GM18507 (cell line): ENCODE measurements at regions not wholly inside any gene's neighbourhood (a gene's known extent, or its start where the extent isn't known, plus 50 kb on each side); places are given as distances from the start of the nearest gene placed in this dataset.

Source experiments
- DNase-seq: peaks from one replicate; pipeline ENCODE4 v3.0.0; 2011; ENCODE audit warnings: low read depth; ENCODE audit not compliant: insufficient read length; ENCODE audit errors: extremely low spot score
- FAIRE-seq: peaks from 2 replicates; lab custom pipeline; 2011; peaks lifted over from hg19 to GRCh38; lab: Jason Lieb, UNC

GRCh38 chr5:143761663-143762062, 50.3 kb upstream of the HMHB1 start:
- no peak for DNase-seq
- no peak for FAIRE-seq

GRCh38 chr5:143760755-143761154, 51.2 kb upstream of the HMHB1 start:
- no peak for FAIRE-seq
- DNase-seq: no peak

GRCh38 chr5:143760131-143760505, 51.8 kb upstream of the HMHB1 start:
- FAIRE-seq: peak; percentile 50
- DNase-seq: no peak

- no peak for DNase-seq
- no peak for FAIRE-seq
These were observed 52.4 kb upstream of the HMHB1 start for GRCh38 chr5:143759396-143760130.

GRCh38 chr5:143758750-143759149, 53.2 kb upstream of the HMHB1 start:
- DNase-seq (peak; percentile 11), FAIRE-seq (peak; percentile 84)

GRCh38 chr5:143758015-143758414, 53.9 kb upstream of the HMHB1 start:
- DNase-seq (no peak), FAIRE-seq (no peak)

- FAIRE-seq (no peak), DNase-seq (no peak)
These were observed 54.8 kb upstream of the HMHB1 start for GRCh38 chr5:143757116-143757515.

GRCh38 chr5:143755966-143756365, 56.0 kb upstream of the HMHB1 start:
- FAIRE-seq (peak; percentile 12), DNase-seq (no peak)

GRCh38 chr5:143752165-143752850, 59.7 kb upstream of the HMHB1 start:
- FAIRE-seq: no peak
- no peak for DNase-seq

GRCh38 chr5:143751342-143751741, 60.6 kb upstream of the HMHB1 start:
- DNase-seq (no peak), FAIRE-seq (no peak)

- DNase-seq (no peak), FAIRE-seq (no peak)
These were observed 62.3 kb upstream of the HMHB1 start for GRCh38 chr5:143749581-143750205.

- DNase-seq: no peak
- no peak for FAIRE-seq
These were observed 63.4 kb upstream of the HMHB1 start for GRCh38 chr5:143748516-143748915.

- DNase-seq (no peak), FAIRE-seq (no peak)
These were observed 69.0 kb upstream of the HMHB1 start for GRCh38 chr5:143742951-143743350.

- no peak for DNase-seq
- no peak for FAIRE-seq
These were observed 70.5 kb upstream of the HMHB1 start for GRCh38 chr5:143741421-143741820.

GRCh38 chr5:143740956-143741355, 71.0 kb upstream of the HMHB1 start:
- peak; percentile 33 for FAIRE-seq
- DNase-seq: no peak

- FAIRE-seq (no peak), DNase-seq (no peak)
These were observed 72.2 kb upstream of the HMHB1 start for GRCh38 chr5:143739746-143740145.

GRCh38 chr5:143738417-143739401, 73.3 kb upstream of the HMHB1 start:
- DNase-seq (no peak), FAIRE-seq (peak; percentile 68)

GRCh38 chr5:143737062-143737461, 74.9 kb upstream of the HMHB1 start:
- no peak for FAIRE-seq
- DNase-seq: no peak

- FAIRE-seq (no peak), DNase-seq (no peak)
These were observed 77.5 kb upstream of the HMHB1 start for GRCh38 chr5:143734456-143734780.
